Lung (tissue), 11 donors: ENCODE measurements at regions not wholly inside any gene's neighbourhood (a gene's known extent, or its start where the extent isn't known, plus 50 kb on each side); places are given as distances from the start of the nearest gene placed in this dataset.

Experiments
- ATAC-seq: fragments of 200-7000 bp; cut with Tn5 transposase; one replicate; pipeline ENCODE4 v1.9.1; 2020; ENCODE audit warnings: moderate number of reproducible peaks; ENCODE audit not compliant: insufficient read depth, low FRiP score
- DNase-seq, 3 donors: peaks; one replicate each; pipeline ENCODE4 v3.0.0-alpha.2; 2013 to 2017
- H3K27ac ChIP-seq, 2 donors: one replicate each; pipeline ENCODE4 v1.5.1; 2013; ENCODE audit warnings: mild to moderate bottlenecking in 2 of 2, moderate library complexity in 2 of 2, control low read depth in 1 of 2, inconsistent platforms in 1 of 2, low read depth in 1 of 2, low read length in 1 of 2
- H3K27me3 ChIP-seq, 3 donors: one replicate each; pipeline ENCODE4 v1.5.1; 2013; ENCODE audit warnings: low read length in 2 of 3; ENCODE audit not compliant: control insufficient read depth in 3 of 3, insufficient read depth in 3 of 3
- H3K36me3 ChIP-seq, 4 donors: one replicate each; pipeline ENCODE4 v1.5.1; 2013; ENCODE audit warnings: low read length in 4 of 4, mild to moderate bottlenecking in 1 of 4, moderate library complexity in 1 of 4; ENCODE audit not compliant: control insufficient read depth in 4 of 4, insufficient read depth in 4 of 4
- H3K4me1 ChIP-seq, 5 donors: one replicate each; pipeline ENCODE4 v1.5.1; 2013; ENCODE audit warnings: low read length in 5 of 5, mild to moderate bottlenecking in 2 of 5, moderate library complexity in 1 of 5; ENCODE audit not compliant: control insufficient read depth in 5 of 5, insufficient read depth in 5 of 5
- H3K4me3 ChIP-seq: one replicate; pipeline ENCODE4 v1.5.1; 2013; ENCODE audit warnings: mild to moderate bottlenecking, control low read depth, moderate library complexity
- H3K9ac ChIP-seq, 2 donors: one replicate each; pipeline ENCODE4 v1.5.1; 2013; ENCODE audit warnings: low read length in 2 of 2, control low read depth in 1 of 2; ENCODE audit not compliant: insufficient read depth in 1 of 2
- H3K9me3 ChIP-seq, 4 donors: one replicate each; pipeline ENCODE4 v1.5.1; 2013; ENCODE audit warnings: low read length in 3 of 4, mild to moderate bottlenecking in 1 of 4, moderate library complexity in 1 of 4; ENCODE audit not compliant: control insufficient read depth in 4 of 4, insufficient read depth in 3 of 4
- WGBS, 2 donors: extraction: QIAGEN DNeasy Blood & Tissue Kit; methylation state at CpG; one replicate each; pipeline ENCODE4 v1.1.7; 2013; 5-methylcytosine and 5-hydroxymethylcytosine counted together
- TF ChIP-seq, protein P1 (sequence below): IDR thresholded peaks from 2 replicates; pipeline ENCODE4 v1.5.1; 2012; ENCODE audit warnings: mild to moderate bottlenecking; ENCODE audit errors: control extremely low read depth, extremely low read depth
- donor health status: control.
- donor health status: control.
- donor health status: Bipolar disorder and iron deficiency.
- donor health status: healthy.
- donor health status: DM: yes; HTN: yes; CAD: no.

DNA sequence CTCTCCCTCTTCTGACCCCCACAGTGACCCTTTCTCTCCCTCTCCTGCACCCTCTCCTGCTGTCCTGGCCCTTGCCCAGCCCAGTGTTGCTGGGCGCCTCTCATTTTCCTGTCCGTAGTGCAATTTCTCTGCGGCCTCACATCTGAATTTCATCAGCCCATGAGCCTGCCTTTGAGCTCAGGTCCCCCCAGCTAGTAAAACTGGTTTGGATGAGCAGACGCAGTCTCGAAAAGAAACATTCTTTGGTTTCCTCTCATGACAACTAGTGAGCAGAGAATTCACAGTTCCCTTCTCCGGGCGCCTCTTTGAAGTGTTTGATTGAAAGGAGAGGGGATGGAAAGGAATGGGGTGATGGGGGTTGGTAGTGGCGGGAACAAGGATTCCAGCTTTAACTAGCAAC is 126.0 kb upstream of the CADM1 start:
- Histone ChIP-seq H3K4me3 (no peak overlapping the region), H3K4me1 (peaks cover 0 to 9% (median 2%) of the 10 kb centered on the region in 5 donors), H3K27me3 (no peaks in the 10 kb centered on the region), H3K9me3 (peaks cover 0 to 3% (median 0%) of the 10 kb centered on the region in 4 donors), H3K27ac (no peak overlapping the region), H3K9ac (no peak overlapping the region), H3K36me3 (no peaks in the 10 kb centered on the region)
- TF ChIP-seq, protein P1, sequence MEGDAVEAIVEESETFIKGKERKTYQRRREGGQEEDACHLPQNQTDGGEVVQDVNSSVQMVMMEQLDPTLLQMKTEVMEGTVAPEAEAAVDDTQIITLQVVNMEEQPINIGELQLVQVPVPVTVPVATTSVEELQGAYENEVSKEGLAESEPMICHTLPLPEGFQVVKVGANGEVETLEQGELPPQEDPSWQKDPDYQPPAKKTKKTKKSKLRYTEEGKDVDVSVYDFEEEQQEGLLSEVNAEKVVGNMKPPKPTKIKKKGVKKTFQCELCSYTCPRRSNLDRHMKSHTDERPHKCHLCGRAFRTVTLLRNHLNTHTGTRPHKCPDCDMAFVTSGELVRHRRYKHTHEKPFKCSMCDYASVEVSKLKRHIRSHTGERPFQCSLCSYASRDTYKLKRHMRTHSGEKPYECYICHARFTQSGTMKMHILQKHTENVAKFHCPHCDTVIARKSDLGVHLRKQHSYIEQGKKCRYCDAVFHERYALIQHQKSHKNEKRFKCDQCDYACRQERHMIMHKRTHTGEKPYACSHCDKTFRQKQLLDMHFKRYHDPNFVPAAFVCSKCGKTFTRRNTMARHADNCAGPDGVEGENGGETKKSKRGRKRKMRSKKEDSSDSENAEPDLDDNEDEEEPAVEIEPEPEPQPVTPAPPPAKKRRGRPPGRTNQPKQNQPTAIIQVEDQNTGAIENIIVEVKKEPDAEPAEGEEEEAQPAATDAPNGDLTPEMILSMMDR, result no peak
- peak; percentile 32 to 40 (median 32) for DNase-seq
- ATAC-seq, result no peak
- WGBS, 2 donors, result 60 to 66% methylated on average over 8 of the region's 8 CpGs

DNA sequence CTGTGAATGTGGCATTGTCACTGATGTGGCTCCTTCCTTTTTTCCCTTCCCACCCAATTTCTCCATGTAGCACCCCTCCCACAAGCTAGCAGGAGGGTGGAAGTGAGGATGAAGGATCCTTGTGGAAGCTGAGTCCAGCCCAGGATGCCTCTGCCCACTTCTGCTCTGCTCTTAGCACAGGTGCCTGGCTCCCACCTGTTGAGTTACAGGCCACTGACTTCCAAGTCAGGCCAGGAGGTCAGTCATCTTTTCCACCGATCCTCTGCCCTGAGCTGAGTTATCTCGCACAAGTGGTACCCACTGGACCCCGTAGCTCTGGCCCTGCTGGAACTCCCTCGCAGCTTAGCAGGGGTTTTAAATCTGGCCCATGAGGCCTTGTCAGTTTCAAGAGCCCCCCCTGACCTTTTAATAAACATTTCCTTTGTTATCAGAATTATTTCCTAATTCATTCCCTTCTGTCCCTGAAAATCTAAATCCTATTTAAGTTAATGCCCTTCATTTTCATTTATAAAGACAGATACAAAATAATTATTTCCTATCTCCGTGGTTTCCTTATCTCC is 125.3 kb upstream of the CADM1 start:
- H3K27ac ChIP-seq, result no peak overlapping the region
- DNase-seq (no peak), ATAC-seq (no peak)
- H3K27me3 ChIP-seq, result no peaks in the 10 kb centered on the region
- no peaks in the 10 kb centered on the region for H3K36me3 ChIP-seq
- no peak overlapping the region for H3K9ac ChIP-seq
- TF ChIP-seq, protein P1, result no peak
- H3K4me3 ChIP-seq, result no peak overlapping the region
- WGBS, 2 donors, result 84 to 85% methylated on average over 5 of the region's 5 CpGs
- peaks cover 0 to 3% (median 0%) of the 10 kb centered on the region in 4 donors for H3K9me3 ChIP-seq
- H3K4me1 ChIP-seq, result peaks cover 0 to 9% (median 2%) of the 10 kb centered on the region in 5 donors

DNA sequence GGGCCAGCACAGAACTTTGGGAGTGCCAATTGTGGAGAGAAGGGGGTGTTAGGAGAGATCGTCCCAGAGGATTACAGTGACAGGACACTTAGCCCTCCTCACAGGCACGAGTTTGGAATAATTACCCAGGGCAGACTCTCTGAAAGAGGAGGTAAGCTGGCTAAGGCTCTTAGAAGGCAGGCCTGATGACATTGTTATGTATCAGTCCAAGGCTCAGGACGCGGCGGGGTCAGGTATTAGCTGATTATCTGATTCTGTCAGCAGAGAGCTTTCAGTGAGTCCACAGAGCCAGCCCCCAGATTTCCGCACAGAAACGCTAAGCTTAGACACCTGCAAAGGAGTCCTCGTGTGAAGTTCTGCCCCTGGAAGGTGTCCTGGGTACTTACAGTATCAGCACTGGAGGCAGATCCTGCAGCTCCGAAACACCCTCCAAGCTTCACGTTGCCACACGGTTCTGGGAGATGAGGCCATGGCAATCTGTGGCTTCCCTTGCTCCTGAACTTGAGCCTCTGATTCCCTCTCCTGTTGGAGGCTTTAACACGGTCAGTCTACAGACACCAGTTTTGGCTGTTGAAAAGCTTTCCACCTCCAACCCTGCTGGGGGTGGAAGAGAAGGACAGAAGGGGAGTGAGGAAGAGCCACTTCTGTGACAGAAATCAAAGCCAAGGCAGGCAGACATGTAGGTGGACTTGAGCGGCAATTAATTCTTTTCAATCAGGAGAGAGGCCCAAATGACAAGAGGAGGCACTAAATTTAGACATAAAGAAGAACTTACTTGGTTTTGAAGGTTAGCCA is 123.6 kb upstream of the CADM1 start:
- H3K9me3 ChIP-seq, result peaks cover 0 to 3% (median 0%) of the 10 kb centered on the region in 4 donors
- TF ChIP-seq, protein P1, result no peak
- no peak overlapping the region for H3K4me3 ChIP-seq
- H3K9ac ChIP-seq, result no peak overlapping the region
- H3K4me1 ChIP-seq, result peaks cover 0 to 14% (median 6%) of the 10 kb centered on the region in 5 donors
- no peak for ATAC-seq
- no peak overlapping the region for H3K27ac ChIP-seq
- 84 to 92% methylated on average over 13 of the region's 13 CpGs for WGBS, 2 donors
- DNase-seq, result no peak
- H3K36me3 ChIP-seq, result no peaks in the 10 kb centered on the region
- no peaks in the 10 kb centered on the region for H3K27me3 ChIP-seq
